ENCODE measurements at regions not wholly inside any gene's neighbourhood (a gene's known extent, or its start where the extent isn't known, plus 50 kb on each side); places are given as distances from the start of the nearest gene placed in this dataset.

- TF ChIP-seq, protein P1, sequence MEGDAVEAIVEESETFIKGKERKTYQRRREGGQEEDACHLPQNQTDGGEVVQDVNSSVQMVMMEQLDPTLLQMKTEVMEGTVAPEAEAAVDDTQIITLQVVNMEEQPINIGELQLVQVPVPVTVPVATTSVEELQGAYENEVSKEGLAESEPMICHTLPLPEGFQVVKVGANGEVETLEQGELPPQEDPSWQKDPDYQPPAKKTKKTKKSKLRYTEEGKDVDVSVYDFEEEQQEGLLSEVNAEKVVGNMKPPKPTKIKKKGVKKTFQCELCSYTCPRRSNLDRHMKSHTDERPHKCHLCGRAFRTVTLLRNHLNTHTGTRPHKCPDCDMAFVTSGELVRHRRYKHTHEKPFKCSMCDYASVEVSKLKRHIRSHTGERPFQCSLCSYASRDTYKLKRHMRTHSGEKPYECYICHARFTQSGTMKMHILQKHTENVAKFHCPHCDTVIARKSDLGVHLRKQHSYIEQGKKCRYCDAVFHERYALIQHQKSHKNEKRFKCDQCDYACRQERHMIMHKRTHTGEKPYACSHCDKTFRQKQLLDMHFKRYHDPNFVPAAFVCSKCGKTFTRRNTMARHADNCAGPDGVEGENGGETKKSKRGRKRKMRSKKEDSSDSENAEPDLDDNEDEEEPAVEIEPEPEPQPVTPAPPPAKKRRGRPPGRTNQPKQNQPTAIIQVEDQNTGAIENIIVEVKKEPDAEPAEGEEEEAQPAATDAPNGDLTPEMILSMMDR (IDR thresholded peaks at IDR 0.05) = no peak
- intact Hi-C loops (cut with DNase I) = no loop called here
- no peak overlapping the region for H3K27ac ChIP-seq
Measured at GRCh38 chr13:89627996-89628395, 1719.5 kb upstream of the MIR17HG start.

GRCh38 chr13:89628567-89628966 is 1718.9 kb upstream of the MIR17HG start:
- TF ChIP-seq, protein P1 (IDR thresholded peaks at IDR 0.05) = no peak
- no peak overlapping the region for H3K27ac ChIP-seq
- H3K4me3 ChIP-seq = no peak overlapping the region
- no peaks in the 10 kb centered on the region for H3K36me3 ChIP-seq
- intact Hi-C loops (cut with DNase I) = no loop called here
- no peaks in the 10 kb centered on the region for H3K27me3 ChIP-seq
- DNase-seq (ENCODE audit: low spot score in 2 of 2) = no peak
- no peaks in the 10 kb centered on the region for H3K4me1 ChIP-seq
- no peaks in the 10 kb centered on the region for H3K9me3 ChIP-seq

More at GRCh38 chr13:89627996-89628395, 1719.5 kb upstream of the MIR17HG start:
- Histone ChIP-seq H3K4me3 (no peak overlapping the region), H3K4me1 (no peaks in the 10 kb centered on the region), H3K36me3 (no peaks in the 10 kb centered on the region), H3K9me3 (no peaks in the 10 kb centered on the region), H3K27me3 (no peaks in the 10 kb centered on the region)
- DNase-seq (ENCODE audit: low spot score in 2 of 2) = no peak

DNA sequence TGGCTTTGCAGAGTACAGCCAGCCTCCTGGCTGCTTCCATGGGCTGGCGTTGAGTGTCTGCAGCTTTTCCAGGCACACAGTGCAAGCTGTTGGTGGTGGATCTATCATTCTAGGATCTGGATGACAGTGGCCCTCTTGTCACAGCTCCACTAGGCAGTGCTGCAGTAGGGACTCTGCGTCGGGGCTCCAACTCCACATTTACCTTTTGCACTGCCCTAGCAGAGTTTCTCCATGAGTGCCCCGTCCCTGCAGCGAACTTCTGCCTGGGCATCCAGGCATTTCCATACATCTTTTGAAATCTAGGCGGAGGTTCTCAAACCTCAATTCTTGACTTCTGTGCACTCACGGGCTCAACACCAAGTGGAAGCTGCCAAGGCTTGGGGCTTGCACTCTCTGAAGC is 1697.3 kb upstream of the MIR17HG start:
- TF ChIP-seq, protein P1 (IDR thresholded peaks at IDR 0.05) = no peak

GRCh38 chr13:89660752-89661151 is 1686.7 kb upstream of the MIR17HG start:
- TF ChIP-seq, protein P1 (IDR thresholded peaks at IDR 0.05) = no peak
- Histone ChIP-seq H3K36me3 (no peaks in the 10 kb centered on the region), H3K4me3 (no peak overlapping the region), H3K27me3 (no peaks in the 10 kb centered on the region), H3K27ac (no peak overlapping the region), H3K9me3 (no peaks in the 10 kb centered on the region), H3K4me1 (no peaks in the 10 kb centered on the region)
- DNase-seq (ENCODE audit: low spot score in 2 of 2) = no peak
- intact Hi-C loops (cut with DNase I) = no loop called here

More for the DNA sequence above, 1697.3 kb upstream of the MIR17HG start:
- H3K27me3 ChIP-seq = no peaks in the 10 kb centered on the region
- H3K4me1 ChIP-seq = no peaks in the 10 kb centered on the region
- H3K9me3 ChIP-seq = peaks cover 0 to 7% of the 10 kb centered on the region in 2 donors
- no peaks in the 10 kb centered on the region for H3K36me3 ChIP-seq
- intact Hi-C loops (cut with DNase I) = no loop called here
- no peak overlapping the region for H3K27ac ChIP-seq
- DNase-seq (ENCODE audit: low spot score in 2 of 2) = no peak
- H3K4me3 ChIP-seq = no peak overlapping the region

DNA sequence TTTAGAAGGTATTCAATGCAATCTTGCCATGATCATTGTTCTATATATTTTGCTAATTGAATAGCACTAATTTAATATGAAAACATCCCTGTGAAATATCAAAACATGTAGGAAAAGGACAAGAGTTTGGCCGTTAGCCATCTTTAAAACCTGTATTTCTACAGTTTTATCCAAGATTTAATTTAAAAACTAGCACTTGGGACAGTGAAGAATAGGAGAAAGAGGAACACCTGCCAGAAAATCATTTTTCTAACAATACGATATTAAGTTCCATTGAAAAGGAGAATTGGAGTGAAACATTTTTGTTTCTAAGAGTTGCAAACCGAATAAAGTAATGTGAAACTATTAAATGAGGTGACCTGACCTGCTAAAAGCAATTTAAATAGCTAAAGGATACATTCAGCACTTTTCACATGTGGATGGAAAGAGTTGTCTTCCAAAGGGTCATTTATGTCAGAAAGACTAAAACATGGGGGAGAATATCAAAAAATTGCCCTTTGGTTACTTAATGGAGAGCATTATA is 1673.6 kb upstream of the MIR17HG start:
- H3K4me3 ChIP-seq = no peak overlapping the region
- H3K4me1 ChIP-seq = no peaks in the 10 kb centered on the region
- H3K9me3 ChIP-seq = no peaks in the 10 kb centered on the region
- TF ChIP-seq, protein P1 (IDR thresholded peaks at IDR 0.05) = no peak
- no peaks in the 10 kb centered on the region for H3K27me3 ChIP-seq
- H3K27ac ChIP-seq = no peak overlapping the region
- H3K36me3 ChIP-seq = no peaks in the 10 kb centered on the region
- no peak for DNase-seq (ENCODE audit: low spot score in 2 of 2)
- intact Hi-C loops (cut with DNase I) = no loop called here
